NB4 (cell line): ENCODE measurements at regions not wholly inside any gene's neighbourhood (a gene's known extent, or its start where the extent isn't known, plus 50 kb on each side); places are given as distances from the start of the nearest gene placed in this dataset.

Experiments used
- CTCF ChIP-seq: IDR thresholded peaks from one replicate; pipeline ENCODE4 v1.5.1; 2012; ENCODE audit warnings: low read depth, low read length
- MAX ChIP-seq: IDR thresholded peaks from 2 replicates; pipeline ENCODE4 v1.6.1; 2011; ENCODE audit warnings: low read depth, low read length
- POLR2A ChIP-seq: IDR thresholded peaks from 2 replicates; pipeline ENCODE4 v1.6.1; 2011; ENCODE audit warnings: mild to moderate bottlenecking; ENCODE audit not compliant: insufficient read length; ENCODE audit errors: extremely low read depth

- TF ChIP-seq CTCF (no peak), POLR2A (no peak), MAX (no peak)
Measured at GRCh38 chr16:51683882-51684281, 532.8 kb upstream of the SALL1 start.
